ENCODE measurements at regions not wholly inside any gene's neighbourhood (a gene's known extent, or its start where the extent isn't known, plus 50 kb on each side); places are given as distances from the start of the nearest gene placed in this dataset.

DNA sequence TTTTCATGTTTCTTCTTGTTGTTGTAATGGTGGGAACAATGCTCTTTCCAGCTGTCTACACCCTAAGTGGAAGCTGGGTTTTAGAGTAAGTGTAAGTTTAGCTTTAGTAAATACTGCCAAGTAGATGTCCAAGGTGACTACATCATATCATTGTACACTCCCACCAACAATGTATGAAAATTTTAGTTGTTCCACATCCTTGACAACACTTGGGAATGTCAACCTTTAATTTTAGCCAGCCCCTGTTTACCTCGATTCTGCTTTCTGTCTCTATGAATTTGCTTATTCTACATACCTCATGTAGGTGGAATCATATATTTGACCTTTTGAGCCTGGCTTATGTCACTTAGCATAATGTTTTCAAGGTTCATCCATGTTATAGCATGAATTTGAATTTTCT, 93.0 kb downstream of the MTPAP start:
- H3K4me3 ChIP-seq (replicated peaks in 1 of 2; ENCODE audit: low read depth in 2 of 2, low read length in 2 of 2), result no peak overlapping the region
- no peak for DNase-seq (ENCODE audit: low read depth in 2 of 2)
- TF ChIP-seq, protein P1, sequence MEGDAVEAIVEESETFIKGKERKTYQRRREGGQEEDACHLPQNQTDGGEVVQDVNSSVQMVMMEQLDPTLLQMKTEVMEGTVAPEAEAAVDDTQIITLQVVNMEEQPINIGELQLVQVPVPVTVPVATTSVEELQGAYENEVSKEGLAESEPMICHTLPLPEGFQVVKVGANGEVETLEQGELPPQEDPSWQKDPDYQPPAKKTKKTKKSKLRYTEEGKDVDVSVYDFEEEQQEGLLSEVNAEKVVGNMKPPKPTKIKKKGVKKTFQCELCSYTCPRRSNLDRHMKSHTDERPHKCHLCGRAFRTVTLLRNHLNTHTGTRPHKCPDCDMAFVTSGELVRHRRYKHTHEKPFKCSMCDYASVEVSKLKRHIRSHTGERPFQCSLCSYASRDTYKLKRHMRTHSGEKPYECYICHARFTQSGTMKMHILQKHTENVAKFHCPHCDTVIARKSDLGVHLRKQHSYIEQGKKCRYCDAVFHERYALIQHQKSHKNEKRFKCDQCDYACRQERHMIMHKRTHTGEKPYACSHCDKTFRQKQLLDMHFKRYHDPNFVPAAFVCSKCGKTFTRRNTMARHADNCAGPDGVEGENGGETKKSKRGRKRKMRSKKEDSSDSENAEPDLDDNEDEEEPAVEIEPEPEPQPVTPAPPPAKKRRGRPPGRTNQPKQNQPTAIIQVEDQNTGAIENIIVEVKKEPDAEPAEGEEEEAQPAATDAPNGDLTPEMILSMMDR (IDR thresholded peaks at IDR 0.05; ENCODE audit: low read depth, low read length), result no peak

DNA sequence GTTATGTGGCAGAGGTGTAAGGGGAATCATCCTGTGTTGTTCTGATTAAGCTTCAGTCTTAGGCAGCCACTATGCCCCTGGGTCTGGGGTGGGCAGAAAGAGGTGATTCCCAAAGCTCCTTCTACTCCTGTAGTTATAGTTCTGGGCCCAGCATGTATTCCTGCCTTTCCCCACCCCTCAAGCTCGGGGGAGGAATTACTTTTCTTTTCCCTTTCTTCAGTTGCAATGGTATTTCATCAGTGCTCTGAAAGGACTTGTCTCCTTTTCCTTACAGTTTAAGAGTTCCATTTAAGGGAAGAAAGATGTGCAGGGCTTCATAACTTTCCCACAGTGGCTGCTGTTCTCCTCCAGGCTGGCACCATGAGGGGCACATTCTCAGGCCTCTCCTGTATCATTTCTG, 94.2 kb downstream of the MTPAP start:
- TF ChIP-seq, protein P1 (IDR thresholded peaks at IDR 0.05; ENCODE audit: low read depth, low read length), result no peak
- H3K4me3 ChIP-seq (replicated peaks in 1 of 2; ENCODE audit: low read depth in 2 of 2, low read length in 2 of 2), result no peak overlapping the region
- no peak for DNase-seq (ENCODE audit: low read depth in 2 of 2)

DNA sequence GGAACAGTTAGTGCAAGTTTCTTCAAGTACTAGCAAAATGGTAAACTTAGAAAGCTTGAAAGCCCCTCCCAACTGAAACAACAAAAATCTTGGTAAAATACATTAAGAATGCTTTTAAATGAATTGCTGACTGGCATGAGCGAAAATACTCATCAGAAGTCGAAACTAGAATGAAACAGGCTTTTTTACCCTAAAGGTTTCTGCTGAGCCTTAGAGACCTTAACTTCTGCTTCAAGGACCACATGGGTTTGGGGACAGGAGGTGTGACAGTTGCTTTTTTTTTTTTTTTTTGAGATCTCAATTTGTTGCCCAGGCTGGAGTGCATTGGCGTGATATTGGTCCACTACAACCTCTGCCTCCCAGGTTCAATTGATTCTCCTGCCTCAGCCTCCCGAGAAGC, 100.3 kb downstream of the MTPAP start:
- DNase-seq (ENCODE audit: low read depth in 2 of 2), result no peak
- H3K4me3 ChIP-seq (replicated peaks in 1 of 2; ENCODE audit: low read depth in 2 of 2, low read length in 2 of 2), result no peak overlapping the region
- TF ChIP-seq, protein P1 (IDR thresholded peaks at IDR 0.05; ENCODE audit: low read depth, low read length), result no peak

DNA sequence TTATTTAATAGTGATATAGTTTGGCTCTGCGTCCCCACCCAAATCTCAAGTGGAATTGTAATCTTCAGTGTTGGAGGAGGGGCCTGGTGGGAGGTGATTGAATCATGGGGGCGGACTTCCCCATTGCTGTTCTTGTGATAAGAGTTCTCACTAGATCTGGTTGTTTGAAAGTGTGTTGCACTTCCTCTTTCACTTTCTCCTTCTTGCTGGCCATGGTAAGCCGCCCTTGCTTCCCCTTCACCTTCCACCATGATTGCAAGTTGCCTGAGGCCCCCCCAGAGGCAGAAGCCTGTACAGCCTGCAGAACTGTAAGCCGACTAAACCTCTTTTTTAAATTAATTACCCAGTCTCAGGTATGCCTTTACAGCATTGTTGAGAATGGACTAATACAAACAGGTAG, 101.4 kb downstream of the MTPAP start:
- H3K4me3 ChIP-seq (replicated peaks in 1 of 2; ENCODE audit: low read depth in 2 of 2, low read length in 2 of 2), result no peak overlapping the region
- TF ChIP-seq, protein P1 (IDR thresholded peaks at IDR 0.05; ENCODE audit: low read depth, low read length), result no peak
- DNase-seq (ENCODE audit: low read depth in 2 of 2), result no peak

DNA sequence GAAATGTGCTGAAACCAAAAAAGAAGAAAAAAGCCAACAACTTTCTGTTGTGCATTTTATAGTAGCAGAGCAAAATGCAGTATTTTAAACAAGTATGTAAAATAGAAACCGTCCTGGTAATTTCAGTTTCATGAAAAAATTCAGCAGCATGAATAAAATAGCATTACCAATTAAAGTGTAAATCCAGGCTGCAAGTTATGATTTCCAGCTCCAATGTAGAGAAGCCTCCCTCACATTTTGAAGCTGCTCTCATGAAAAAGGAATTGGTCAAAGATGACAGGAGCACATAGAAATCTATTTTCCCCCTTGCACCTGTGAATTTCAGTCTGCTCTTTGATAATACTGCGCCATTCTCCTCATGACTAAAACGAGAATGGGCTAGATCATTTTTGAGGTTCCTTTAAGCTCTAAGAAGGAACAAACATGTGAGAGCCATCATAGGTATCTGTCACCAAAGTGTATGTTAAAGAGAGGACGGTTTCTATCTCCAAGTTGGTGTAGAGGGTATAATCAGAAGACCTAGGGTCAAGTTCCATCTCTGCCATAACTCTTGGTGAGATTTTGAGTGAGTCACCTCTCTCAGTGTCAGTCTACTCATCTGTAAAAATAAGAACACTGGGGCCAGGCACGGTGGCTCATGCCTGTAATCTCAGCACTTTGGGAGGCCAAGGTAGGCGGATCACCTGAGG, 107.5 kb downstream of the MTPAP start:
- TF ChIP-seq, protein P1 (IDR thresholded peaks at IDR 0.05; ENCODE audit: low read depth, low read length), result no peak
- DNase-seq (ENCODE audit: low read depth in 2 of 2), result no peak
- no peak overlapping the region for H3K4me3 ChIP-seq (replicated peaks in 1 of 2; ENCODE audit: low read depth in 2 of 2, low read length in 2 of 2)

DNA sequence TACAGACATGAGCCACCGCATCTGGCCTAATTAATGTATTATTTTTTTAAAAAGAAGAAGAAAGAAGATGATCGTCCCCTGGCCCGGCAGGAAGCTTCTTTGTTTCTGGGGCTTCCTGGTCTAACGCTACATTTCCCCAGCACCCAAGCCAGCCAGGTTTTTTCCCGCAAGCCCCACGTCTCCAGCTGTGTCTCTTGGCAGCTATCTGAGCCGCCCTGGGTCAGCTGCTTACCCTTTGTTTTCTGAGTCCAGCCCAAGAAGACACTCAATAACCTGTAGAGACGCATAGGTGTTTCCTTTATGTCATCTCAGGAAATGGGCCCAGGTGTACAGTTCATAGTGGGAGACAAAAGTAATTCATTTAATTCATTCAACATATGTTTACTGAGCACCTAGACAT, 110.2 kb downstream of the MTPAP start:
- TF ChIP-seq, protein P1 (IDR thresholded peaks at IDR 0.05; ENCODE audit: low read depth, low read length), result no peak
- no peak overlapping the region for H3K4me3 ChIP-seq (replicated peaks in 1 of 2; ENCODE audit: low read depth in 2 of 2, low read length in 2 of 2)
- DNase-seq (ENCODE audit: low read depth in 2 of 2), result no peak

Measured in cardiac fibroblast (primary cell).